SH-SY5Y (cell line): ENCODE measurements at regions not wholly inside any gene's neighbourhood (a gene's known extent, or its start where the extent isn't known, plus 50 kb on each side); places are given as distances from the start of the nearest gene placed in this dataset.

Source experiments
- GATA2 ChIP-seq: IDR thresholded peaks from 2 replicates; pipeline ENCODE4 v1.6.1; 2011; ENCODE audit warnings: mild to moderate bottlenecking, low read depth, low read length
- GATA3 ChIP-seq: IDR thresholded peaks from 2 replicates; pipeline ENCODE4 v1.6.1; 2011; ENCODE audit warnings: low read depth, mild to moderate bottlenecking, low read length, moderate library complexity

DNA sequence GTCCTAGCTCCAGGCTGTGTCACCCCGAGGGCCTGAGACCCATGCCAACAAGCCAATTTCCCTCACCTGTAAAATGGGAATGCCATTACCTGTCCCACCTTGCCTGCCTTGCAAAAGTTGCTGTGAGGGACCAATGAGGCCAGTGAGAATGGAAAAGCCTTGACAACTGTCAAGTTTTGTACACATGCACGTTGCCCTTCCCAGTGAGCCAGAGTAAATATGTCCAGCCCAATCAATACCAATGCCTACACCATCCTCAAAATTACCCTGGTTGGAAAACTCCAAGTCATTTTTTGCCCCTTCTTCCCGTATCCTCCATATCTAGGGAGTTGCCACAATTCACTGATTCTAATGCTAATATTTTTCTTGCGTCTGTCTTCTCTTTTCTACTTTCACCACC lies 73.5 kb upstream of the RASGRF1 start:
- no peak for TF ChIP-seq GATA3
- no peak for TF ChIP-seq GATA2
